K562 (cell line): ENCODE measurements at regions not wholly inside any gene's neighbourhood (a gene's known extent, or its start where the extent isn't known, plus 50 kb on each side); places are given as distances from the start of the nearest gene placed in this dataset.

Experiments used
- ATF7 ChIP-seq: fragments of 450-650 bp; IDR thresholded peaks from 2 replicates; pipeline ENCODE4 v1.7.1; 2014; ENCODE audit warnings: mild to moderate bottlenecking, moderate library complexity
- MYC ChIP-seq, 2 experiments: fragments of 250-450 bp in 1 of 2; sonication (Bioruptor Pico) in 1 of 2; IDR thresholded peaks; 2 replicates each; pipeline versions ENCODE4 v1.5.1 to v1.6.1; 2012 to 2021; ENCODE audit warnings: low read depth in 2 of 2, borderline replicate concordance in 1 of 2, improper control_type of control experiment in 1 of 2, low read length in 1 of 2, mild to moderate bottlenecking in 1 of 2, moderate library complexity in 1 of 2
- NR3C1 ChIP-seq: sonication (generic); formaldehyde crosslinking; IDR thresholded peaks from 2 replicates; pipeline ENCODE4 v1.8.1; 2022; ENCODE audit warnings: missing genetic modification reagents
- POLR2AphosphoS5 ChIP-seq: IDR thresholded peaks from 2 replicates; pipeline ENCODE4 v1.6.1; 2011; ENCODE audit warnings: mild to moderate bottlenecking, low read depth, low read length, moderate library complexity; ENCODE audit not compliant: control insufficient read depth, insufficient read depth
- PRPF4 ChIP-seq: fragments of 200-400 bp; formaldehyde crosslinking; IDR thresholded peaks from one replicate; pipeline ENCODE4 v1.6.1; 2017; ENCODE audit warnings: low read length, low read depth, mild to moderate bottlenecking; ENCODE audit not compliant: insufficient read depth, poor library complexity, severe bottlenecking
- RAD21 ChIP-seq, 2 experiments: fragments of 250-450 bp in 1 of 2; fragments of 450-650 bp in 1 of 2; sonication (Bioruptor Pico) in 1 of 2; formaldehyde crosslinking in 1 of 2; IDR thresholded peaks in 1 of 2; conservative IDR thresholded peaks in 1 of 2; 2 replicates each; pipeline versions ENCODE4 v1.4.0 to v1.8.0; 2020 to 2022; ENCODE audit warnings: mild to moderate bottlenecking in 2 of 2, moderate library complexity in 1 of 2
- SRF ChIP-seq, 2 experiments: fragments of 250-450, 450-650 bp in 1 of 2; sonication (Bioruptor Pico) in 1 of 2; sonication (generic) in 1 of 2; formaldehyde crosslinking; IDR thresholded peaks; 2 replicates each; pipeline versions ENCODE4 v1.5.0 to v1.5.1; 2020 to 2022; ENCODE audit warnings: mild to moderate bottlenecking in 1 of 2, missing genetic modification reagents in 1 of 2
- ZBTB8A ChIP-seq: fragments of 450-650 bp; IDR thresholded peaks from 2 replicates; pipeline ENCODE4 v1.6.1; 2018; ENCODE audit warnings: mild to moderate bottlenecking, moderate library complexity; ENCODE audit not compliant: partially characterized antibody
- ZNF140 ChIP-seq: fragments of 250-450 bp; sonication (Bioruptor Pico); IDR thresholded peaks from 2 replicates; pipeline ENCODE4 v1.8.0; 2021; ENCODE audit warnings: moderate library complexity, mild to moderate bottlenecking, inconsistent platforms
- ZNF274 ChIP-seq: IDR thresholded peaks from 2 replicates; pipeline ENCODE4 v1.6.1; 2011; ENCODE audit warnings: low read depth, mild to moderate bottlenecking, low read length, moderate library complexity, borderline replicate concordance
- TF ChIP-seq, protein P1 (sequence below), 3 experiments: IDR thresholded peaks in 2 of 3; conservative IDR thresholded peaks in 1 of 3; 2 replicates each; pipeline ENCODE4 v1.5.1; 2011 to 2012; ENCODE audit warnings: low read length in 3 of 3, mild to moderate bottlenecking in 3 of 3, control low read depth in 2 of 3, improper control_type of control experiment in 1 of 3, inconsistent platforms in 1 of 3, low read depth in 1 of 3, mixed read lengths in 1 of 3, moderate library complexity in 1 of 3; ENCODE audit not compliant: insufficient read depth in 2 of 3
- TF ChIP-seq, protein P2 (sequence below), 2 experiments: IDR thresholded peaks in 1 of 2; conservative IDR thresholded peaks in 1 of 2; 2 replicates each; pipeline ENCODE4 v1.6.1; 2016; ENCODE audit warnings: low read depth in 2 of 2, mild to moderate bottlenecking in 1 of 2, missing compliant biosample characterization in 1 of 2, missing genetic modification characterization in 1 of 2, moderate library complexity in 1 of 2

DNA sequence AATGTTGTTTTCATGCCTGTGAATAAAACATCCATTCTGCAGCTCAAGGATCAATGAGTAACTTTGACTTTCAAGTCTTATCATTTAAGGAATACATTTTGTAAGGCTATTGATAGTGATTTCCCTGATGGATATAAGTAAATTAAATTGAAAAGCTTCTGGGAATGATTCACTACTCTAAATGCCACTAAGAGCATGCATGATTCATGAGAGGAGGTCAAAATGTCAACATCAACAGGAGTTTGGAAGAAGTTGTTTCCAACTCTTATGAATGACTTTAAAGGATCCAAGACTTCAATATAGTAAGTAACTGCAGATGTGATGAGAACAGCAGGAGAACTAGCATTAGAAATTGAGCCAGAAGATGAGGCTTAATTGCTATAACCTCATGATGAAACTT, 1487.3 kb downstream of the PCDH7 start:
- TF ChIP-seq, protein P1, sequence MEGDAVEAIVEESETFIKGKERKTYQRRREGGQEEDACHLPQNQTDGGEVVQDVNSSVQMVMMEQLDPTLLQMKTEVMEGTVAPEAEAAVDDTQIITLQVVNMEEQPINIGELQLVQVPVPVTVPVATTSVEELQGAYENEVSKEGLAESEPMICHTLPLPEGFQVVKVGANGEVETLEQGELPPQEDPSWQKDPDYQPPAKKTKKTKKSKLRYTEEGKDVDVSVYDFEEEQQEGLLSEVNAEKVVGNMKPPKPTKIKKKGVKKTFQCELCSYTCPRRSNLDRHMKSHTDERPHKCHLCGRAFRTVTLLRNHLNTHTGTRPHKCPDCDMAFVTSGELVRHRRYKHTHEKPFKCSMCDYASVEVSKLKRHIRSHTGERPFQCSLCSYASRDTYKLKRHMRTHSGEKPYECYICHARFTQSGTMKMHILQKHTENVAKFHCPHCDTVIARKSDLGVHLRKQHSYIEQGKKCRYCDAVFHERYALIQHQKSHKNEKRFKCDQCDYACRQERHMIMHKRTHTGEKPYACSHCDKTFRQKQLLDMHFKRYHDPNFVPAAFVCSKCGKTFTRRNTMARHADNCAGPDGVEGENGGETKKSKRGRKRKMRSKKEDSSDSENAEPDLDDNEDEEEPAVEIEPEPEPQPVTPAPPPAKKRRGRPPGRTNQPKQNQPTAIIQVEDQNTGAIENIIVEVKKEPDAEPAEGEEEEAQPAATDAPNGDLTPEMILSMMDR (IDR thresholded peaks at IDR 0.05 in 2 of 3, conservative IDR thresholded peaks at IDR 0.05 in 1 of 3; ENCODE audit: insufficient read depth in 2 of 3, low read depth in 1 of 3, low read length in 3 of 3): no peak
- TF ChIP-seq POLR2AphosphoS5 (no peak), SRF (CRISPR knock-in tag; IDR thresholded peaks at IDR 0.05) (no peak), ZNF274 (no peak), ATF7 (no peak), MYC (IDR thresholded peaks at IDR 0.05; ENCODE audit: low read depth, low read length) (no peak), MYC (CRISPR knock-in tag; IDR thresholded peaks at IDR 0.05; ENCODE audit: borderline replicate concordance, low read depth) (no peak), ZBTB8A (no peak), RAD21 (CRISPR knock-in tag; conservative IDR thresholded peaks at IDR 0.05 in 1 of 2, IDR thresholded peaks at IDR 0.05 in 1 of 2) (no peak), ZNF140 (CRISPR knock-in tag) (no peak), NR3C1 (CRISPR knock-in tag) (no peak), PRPF4 (no peak)
- TF ChIP-seq, protein P2, sequence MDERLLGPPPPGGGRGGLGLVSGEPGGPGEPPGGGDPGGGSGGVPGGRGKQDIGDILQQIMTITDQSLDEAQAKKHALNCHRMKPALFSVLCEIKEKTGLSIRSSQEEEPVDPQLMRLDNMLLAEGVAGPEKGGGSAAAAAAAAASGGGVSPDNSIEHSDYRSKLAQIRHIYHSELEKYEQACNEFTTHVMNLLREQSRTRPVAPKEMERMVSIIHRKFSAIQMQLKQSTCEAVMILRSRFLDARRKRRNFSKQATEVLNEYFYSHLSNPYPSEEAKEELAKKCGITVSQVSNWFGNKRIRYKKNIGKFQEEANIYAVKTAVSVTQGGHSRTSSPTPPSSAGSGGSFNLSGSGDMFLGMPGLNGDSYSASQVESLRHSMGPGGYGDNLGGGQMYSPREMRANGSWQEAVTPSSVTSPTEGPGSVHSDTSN (CRISPR knock-in tag; IDR thresholded peaks at IDR 0.05; ENCODE audit: low read depth): no peak
- TF ChIP-seq, protein P2 (tag; conservative IDR thresholded peaks at IDR 0.05; ENCODE audit: low read depth): no peak
